IMR-90 (cell line): ENCODE measurements at regions not wholly inside any gene's neighbourhood (a gene's known extent, or its start where the extent isn't known, plus 50 kb on each side); places are given as distances from the start of the nearest gene placed in this dataset.

Source experiments
- POLR2A ChIP-seq: IDR thresholded peaks from 2 replicates; pipeline ENCODE4 v1.6.1; 2012; ENCODE audit warnings: mild to moderate bottlenecking, low read depth, low read length
- RAD21 ChIP-seq: IDR thresholded peaks from 2 replicates; pipeline ENCODE4 v1.6.1; 2012; ENCODE audit warnings: low read length, improper control_type of control experiment
- TF ChIP-seq, protein P1 (sequence below): conservative IDR thresholded peaks from 2 replicates; pipeline ENCODE4 v1.5.1; 2012; ENCODE audit warnings: mild to moderate bottlenecking, low read depth, low read length, improper control_type of control experiment
- TF ChIP-seq, protein P2 (sequence below): fragments of 150-350 bp; IDR thresholded peaks from 2 replicates; pipeline ENCODE4 v1.6.1; 2016; ENCODE audit warnings: low read depth, mild to moderate bottlenecking, low read length, moderate library complexity, borderline replicate concordance

DNA sequence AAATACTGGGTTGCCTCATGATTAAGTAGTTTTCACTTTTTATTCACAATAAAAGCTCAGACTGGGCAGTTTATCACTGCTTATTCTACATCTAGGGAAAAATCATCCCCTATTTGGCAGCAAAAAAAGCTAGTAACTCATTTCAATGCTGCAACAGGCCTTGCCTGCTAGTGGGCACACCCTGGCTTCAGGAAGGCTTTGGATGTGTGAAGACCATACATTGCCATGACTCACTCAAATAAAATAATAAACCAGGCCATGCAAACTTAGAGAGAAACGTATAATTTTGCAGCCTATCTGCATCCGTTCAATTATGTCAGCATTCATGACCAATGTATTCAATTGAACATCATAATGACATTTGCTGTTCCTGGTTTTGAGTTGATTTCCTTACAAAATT, 402.9 kb downstream of the PIK3R1 start:
- TF ChIP-seq, protein P1, sequence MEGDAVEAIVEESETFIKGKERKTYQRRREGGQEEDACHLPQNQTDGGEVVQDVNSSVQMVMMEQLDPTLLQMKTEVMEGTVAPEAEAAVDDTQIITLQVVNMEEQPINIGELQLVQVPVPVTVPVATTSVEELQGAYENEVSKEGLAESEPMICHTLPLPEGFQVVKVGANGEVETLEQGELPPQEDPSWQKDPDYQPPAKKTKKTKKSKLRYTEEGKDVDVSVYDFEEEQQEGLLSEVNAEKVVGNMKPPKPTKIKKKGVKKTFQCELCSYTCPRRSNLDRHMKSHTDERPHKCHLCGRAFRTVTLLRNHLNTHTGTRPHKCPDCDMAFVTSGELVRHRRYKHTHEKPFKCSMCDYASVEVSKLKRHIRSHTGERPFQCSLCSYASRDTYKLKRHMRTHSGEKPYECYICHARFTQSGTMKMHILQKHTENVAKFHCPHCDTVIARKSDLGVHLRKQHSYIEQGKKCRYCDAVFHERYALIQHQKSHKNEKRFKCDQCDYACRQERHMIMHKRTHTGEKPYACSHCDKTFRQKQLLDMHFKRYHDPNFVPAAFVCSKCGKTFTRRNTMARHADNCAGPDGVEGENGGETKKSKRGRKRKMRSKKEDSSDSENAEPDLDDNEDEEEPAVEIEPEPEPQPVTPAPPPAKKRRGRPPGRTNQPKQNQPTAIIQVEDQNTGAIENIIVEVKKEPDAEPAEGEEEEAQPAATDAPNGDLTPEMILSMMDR, result no peak
- TF ChIP-seq RAD21, result no peak
- TF ChIP-seq POLR2A, result no peak
- TF ChIP-seq, protein P2, sequence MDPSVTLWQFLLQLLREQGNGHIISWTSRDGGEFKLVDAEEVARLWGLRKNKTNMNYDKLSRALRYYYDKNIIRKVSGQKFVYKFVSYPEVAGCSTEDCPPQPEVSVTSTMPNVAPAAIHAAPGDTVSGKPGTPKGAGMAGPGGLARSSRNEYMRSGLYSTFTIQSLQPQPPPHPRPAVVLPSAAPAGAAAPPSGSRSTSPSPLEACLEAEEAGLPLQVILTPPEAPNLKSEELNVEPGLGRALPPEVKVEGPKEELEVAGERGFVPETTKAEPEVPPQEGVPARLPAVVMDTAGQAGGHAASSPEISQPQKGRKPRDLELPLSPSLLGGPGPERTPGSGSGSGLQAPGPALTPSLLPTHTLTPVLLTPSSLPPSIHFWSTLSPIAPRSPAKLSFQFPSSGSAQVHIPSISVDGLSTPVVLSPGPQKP, result no peak
